Lung (tissue), 11 donors: ENCODE measurements at regions not wholly inside any gene's neighbourhood (a gene's known extent, or its start where the extent isn't known, plus 50 kb on each side); places are given as distances from the start of the nearest gene placed in this dataset.

Experiments used
- ATAC-seq: fragments of 200-7000 bp; cut with Tn5 transposase; one replicate; pipeline ENCODE4 v1.9.1; 2020; ENCODE audit warnings: moderate number of reproducible peaks; ENCODE audit not compliant: insufficient read depth, low FRiP score
- DNase-seq, 3 donors: peaks; one replicate each; pipeline ENCODE4 v3.0.0-alpha.2; 2013 to 2017
- H3K27ac ChIP-seq, 2 donors: one replicate each; pipeline ENCODE4 v1.5.1; 2013; ENCODE audit warnings: mild to moderate bottlenecking in 2 of 2, moderate library complexity in 2 of 2, control low read depth in 1 of 2, inconsistent platforms in 1 of 2, low read depth in 1 of 2, low read length in 1 of 2
- H3K27me3 ChIP-seq, 3 donors: one replicate each; pipeline ENCODE4 v1.5.1; 2013; ENCODE audit warnings: low read length in 2 of 3; ENCODE audit not compliant: control insufficient read depth in 3 of 3, insufficient read depth in 3 of 3
- H3K36me3 ChIP-seq, 4 donors: one replicate each; pipeline ENCODE4 v1.5.1; 2013; ENCODE audit warnings: low read length in 4 of 4, mild to moderate bottlenecking in 1 of 4, moderate library complexity in 1 of 4; ENCODE audit not compliant: control insufficient read depth in 4 of 4, insufficient read depth in 4 of 4
- H3K4me1 ChIP-seq, 5 donors: one replicate each; pipeline ENCODE4 v1.5.1; 2013; ENCODE audit warnings: low read length in 5 of 5, mild to moderate bottlenecking in 2 of 5, moderate library complexity in 1 of 5; ENCODE audit not compliant: control insufficient read depth in 5 of 5, insufficient read depth in 5 of 5
- H3K4me3 ChIP-seq: one replicate; pipeline ENCODE4 v1.5.1; 2013; ENCODE audit warnings: mild to moderate bottlenecking, control low read depth, moderate library complexity
- H3K9ac ChIP-seq, 2 donors: one replicate each; pipeline ENCODE4 v1.5.1; 2013; ENCODE audit warnings: low read length in 2 of 2, control low read depth in 1 of 2; ENCODE audit not compliant: insufficient read depth in 1 of 2
- H3K9me3 ChIP-seq, 4 donors: one replicate each; pipeline ENCODE4 v1.5.1; 2013; ENCODE audit warnings: low read length in 3 of 4, mild to moderate bottlenecking in 1 of 4, moderate library complexity in 1 of 4; ENCODE audit not compliant: control insufficient read depth in 4 of 4, insufficient read depth in 3 of 4
- CTCF ChIP-seq: IDR thresholded peaks from 2 replicates; pipeline ENCODE4 v1.5.1; 2012; ENCODE audit warnings: mild to moderate bottlenecking; ENCODE audit errors: control extremely low read depth, extremely low read depth
- WGBS, 2 donors: extraction: QIAGEN DNeasy Blood & Tissue Kit; methylation state at CpG; one replicate each; pipeline ENCODE4 v1.1.7; 2013; 5-methylcytosine and 5-hydroxymethylcytosine counted together
- donor health status: control.
- donor health status: control.
- donor health status: Bipolar disorder and iron deficiency.
- donor health status: healthy.
- donor health status: DM: yes; HTN: yes; CAD: no.

- Histone ChIP-seq H3K4me3 (no peak overlapping the region), H3K9me3 (no peaks in the 10 kb centered on the region), H3K27ac (no peak overlapping the region), H3K36me3 (no peaks in the 10 kb centered on the region), H3K9ac (no peak overlapping the region), H3K4me1 (peaks cover 0 to 7% (median 0%) of the 10 kb centered on the region in 5 donors), H3K27me3 (no peaks in the 10 kb centered on the region)
- ATAC-seq (no peak), DNase-seq (no peak)
- 92% methylated on average over 8 of the region's 8 CpGs for WGBS, 2 donors
- TF ChIP-seq CTCF = no peak
Measured at GRCh38 chr5:74506119-74506518, 134.4 kb downstream of the ENC1 start.

GRCh38 chr5:74504463-74504862, 136.1 kb downstream of the ENC1 start:
- ATAC-seq (no peak), DNase-seq (no peak)
- TF ChIP-seq CTCF = no peak
- Histone ChIP-seq H3K9me3 (no peaks in the 10 kb centered on the region), H3K36me3 (no peaks in the 10 kb centered on the region), H3K4me3 (no peak overlapping the region), H3K27me3 (no peaks in the 10 kb centered on the region), H3K27ac (no peak overlapping the region), H3K4me1 (peaks cover 2 to 24% (median 3%) of the 10 kb centered on the region in 5 donors), H3K9ac (no peak overlapping the region)
- WGBS, 2 donors = 93 to 96% methylated on average over 3 of the region's 3 CpGs

GRCh38 chr5:74502479-74502950, 138.0 kb downstream of the ENC1 start:
- Histone ChIP-seq H3K36me3 (no peaks in the 10 kb centered on the region), H3K9ac (no peak overlapping the region), H3K9me3 (no peaks in the 10 kb centered on the region), H3K4me1 (peaks cover 2 to 32% (median 3%) of the 10 kb centered on the region in 5 donors), H3K27me3 (no peaks in the 10 kb centered on the region), H3K4me3 (no peak overlapping the region), H3K27ac (no peak overlapping the region)
- WGBS, 2 donors = 41% methylated on average over 3 of the region's 3 CpGs
- DNase-seq (peak in 2 of 3 donors; percentile 33 to 62), ATAC-seq (no peak)
- TF ChIP-seq CTCF = no peak
